ENCODE measurements at regions not wholly inside any gene's neighbourhood (a gene's known extent, or its start where the extent isn't known, plus 50 kb on each side); places are given as distances from the start of the nearest gene placed in this dataset.

DNA sequence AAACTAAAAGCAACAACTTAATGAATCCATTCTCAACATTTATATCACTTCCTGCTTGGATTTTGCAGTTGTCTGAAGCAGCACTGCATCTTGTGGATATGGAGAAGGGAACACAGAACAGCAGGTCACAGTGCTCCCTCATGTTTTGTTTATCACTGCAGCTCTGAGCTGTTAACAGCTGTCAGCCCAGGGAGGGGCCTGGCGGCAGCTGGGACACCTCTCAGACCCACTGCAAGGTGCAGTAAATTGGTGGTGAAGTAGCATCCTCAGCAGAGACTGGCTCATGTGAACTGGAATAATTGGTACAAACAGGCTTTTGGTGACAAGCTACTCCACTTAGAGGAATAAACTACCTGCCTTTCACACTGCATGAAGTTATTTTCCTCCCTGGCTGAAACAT, 170.4 kb downstream of the LIG4 start:
- TF ChIP-seq CTCF (IDR thresholded peaks at IDR 0.05 in 2 of 3, conservative IDR thresholded peaks at IDR 0.05 in 1 of 3; ENCODE audit: borderline replicate concordance in 1 of 3, insufficient read depth in 1 of 3, low read depth in 2 of 3, low read length in 2 of 3) (no peak), EZH2phosphoT487 (IDR thresholded peaks at IDR 0.05; ENCODE audit: borderline replicate concordance) (no peak), JUND (IDR thresholded peaks at IDR 0.05) (no peak), MAX (IDR thresholded peaks at IDR 0.05) (no peak), CBX3 (IDR thresholded peaks at IDR 0.05; ENCODE audit: low read depth) (no peak), CEBPB (IDR thresholded peaks at IDR 0.05; ENCODE audit: low read depth) (no peak), ATF3 (IDR thresholded peaks at IDR 0.05) (no peak)
